ENCODE measurements at regions not wholly inside any gene's neighbourhood (a gene's known extent, or its start where the extent isn't known, plus 50 kb on each side); places are given as distances from the start of the nearest gene placed in this dataset.

DNA sequence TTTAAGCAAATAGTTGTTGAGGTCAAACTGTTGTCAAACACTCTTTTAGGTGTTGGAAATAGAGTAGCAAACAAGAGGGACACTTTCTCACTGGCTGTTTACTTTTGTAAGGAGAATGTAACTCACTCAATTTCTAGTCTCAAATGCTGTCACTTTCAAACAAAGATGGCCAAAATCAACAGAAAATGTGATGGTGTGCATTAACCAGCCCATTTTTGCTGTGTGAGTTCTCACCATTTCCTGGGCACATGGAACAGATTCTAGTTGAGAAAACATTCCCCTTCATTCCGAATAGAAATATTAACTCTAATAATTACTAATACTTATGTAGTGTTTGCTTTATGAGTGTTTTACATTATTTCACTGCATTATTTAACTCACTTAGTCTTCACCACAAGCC is 128.2 kb upstream of the XYLT1 start:
- TF ChIP-seq, protein P1, sequence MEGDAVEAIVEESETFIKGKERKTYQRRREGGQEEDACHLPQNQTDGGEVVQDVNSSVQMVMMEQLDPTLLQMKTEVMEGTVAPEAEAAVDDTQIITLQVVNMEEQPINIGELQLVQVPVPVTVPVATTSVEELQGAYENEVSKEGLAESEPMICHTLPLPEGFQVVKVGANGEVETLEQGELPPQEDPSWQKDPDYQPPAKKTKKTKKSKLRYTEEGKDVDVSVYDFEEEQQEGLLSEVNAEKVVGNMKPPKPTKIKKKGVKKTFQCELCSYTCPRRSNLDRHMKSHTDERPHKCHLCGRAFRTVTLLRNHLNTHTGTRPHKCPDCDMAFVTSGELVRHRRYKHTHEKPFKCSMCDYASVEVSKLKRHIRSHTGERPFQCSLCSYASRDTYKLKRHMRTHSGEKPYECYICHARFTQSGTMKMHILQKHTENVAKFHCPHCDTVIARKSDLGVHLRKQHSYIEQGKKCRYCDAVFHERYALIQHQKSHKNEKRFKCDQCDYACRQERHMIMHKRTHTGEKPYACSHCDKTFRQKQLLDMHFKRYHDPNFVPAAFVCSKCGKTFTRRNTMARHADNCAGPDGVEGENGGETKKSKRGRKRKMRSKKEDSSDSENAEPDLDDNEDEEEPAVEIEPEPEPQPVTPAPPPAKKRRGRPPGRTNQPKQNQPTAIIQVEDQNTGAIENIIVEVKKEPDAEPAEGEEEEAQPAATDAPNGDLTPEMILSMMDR (IDR thresholded peaks at IDR 0.05; ENCODE audit: low read length), result no peak
- no peak for TF ChIP-seq EZH2 (optimal IDR thresholded peaks at IDR 0.05; ENCODE audit: low read depth, low read length)
- no peak for TF ChIP-seq EZH2phosphoT487 (IDR thresholded peaks at IDR 0.05; ENCODE audit: low read length)

Data from MM.1S (cell line).